Ovary (tissue), 7 donors: ENCODE measurements at regions not wholly inside any gene's neighbourhood (a gene's known extent, or its start where the extent isn't known, plus 50 kb on each side); places are given as distances from the start of the nearest gene placed in this dataset.

Experiments
- DNase-seq, 5 donors: peaks; one replicate each; pipeline ENCODE4 v3.0.0-alpha.2; 2019 to 2020
- H3K27ac ChIP-seq, 2 donors: fragments of 200-600 bp; one replicate each; pipeline versions ENCODE4 v1.5.1 to v1.8.0; 2019 to 2022
- H3K27me3 ChIP-seq: fragments of 200-600 bp; one replicate; pipeline ENCODE4 v1.8.0; 2022
- H3K36me3 ChIP-seq: fragments of 200-600 bp; sonication (generic); one replicate; pipeline ENCODE4 v1.5.1; 2019
- H3K4me1 ChIP-seq: one replicate; pipeline ENCODE4 v1.8.1; 2013; ENCODE audit warnings: mild to moderate bottlenecking, moderate library complexity; ENCODE audit not compliant: insufficient read depth
- H3K4me3 ChIP-seq: fragments of 200-600 bp; sonication (generic); one replicate; pipeline ENCODE4 v1.5.1; 2017
- H3K9me3 ChIP-seq, 2 donors: fragments of 200-600 bp in 1 of 2; sonication (generic) in 1 of 2; one replicate each; pipeline versions ENCODE4 v1.5.1 to v1.8.1; 2013 to 2019; ENCODE audit warnings: mild to moderate bottlenecking in 1 of 2, moderate library complexity in 1 of 2
- CTCF ChIP-seq, 3 donors: fragments of 450-650 bp in 2 of 3; fragments of 200-600 bp in 1 of 3; IDR thresholded peaks; one replicate each; pipeline versions ENCODE4 v1.5.1 to v1.8.0; 2016 to 2022; ENCODE audit warnings: antibody characterized with exemption in 3 of 3, mild to moderate bottlenecking in 1 of 3
- EP300 ChIP-seq: sonication (generic); formaldehyde crosslinking; IDR thresholded peaks from one replicate; pipeline ENCODE4 v1.6.1; 2017; ENCODE audit warnings: antibody characterized with exemption
- POLR2A ChIP-seq: fragments of 450-650 bp; IDR thresholded peaks from one replicate; pipeline ENCODE4 v1.6.1; 2017; ENCODE audit warnings: antibody characterized with exemption, mild to moderate bottlenecking, moderate library complexity
- WGBS, 3 donors: extraction: QIAGEN DNeasy Blood & Tissue Kit in 1 of 3; methylation state at CpG; one replicate each; pipeline versions ENCODE4 v1.1.5 to v1.1.7; 2013 to 2017; 5-methylcytosine and 5-hydroxymethylcytosine counted together
- intact Hi-C, 4 donors: fragments of 100-400 bp; cut with DNase I; formaldehyde crosslinking; loops; one replicate each; pipeline versions ENCODE4 v1.11.0 to v1.15.1; 2022 to 2023
- donor health status: DM: no; HTN: no; CAD: no; lungs with moderate emphysema.
- donor health status: DM: no; HTN: no; CAD: no.
- donor health status: Bipolar disorder and iron deficiency.
- donor health status: DM: no; HTN: no; CAD: no.
- donor health status: DM: yes; HTN: yes; CAD: no.

DNA sequence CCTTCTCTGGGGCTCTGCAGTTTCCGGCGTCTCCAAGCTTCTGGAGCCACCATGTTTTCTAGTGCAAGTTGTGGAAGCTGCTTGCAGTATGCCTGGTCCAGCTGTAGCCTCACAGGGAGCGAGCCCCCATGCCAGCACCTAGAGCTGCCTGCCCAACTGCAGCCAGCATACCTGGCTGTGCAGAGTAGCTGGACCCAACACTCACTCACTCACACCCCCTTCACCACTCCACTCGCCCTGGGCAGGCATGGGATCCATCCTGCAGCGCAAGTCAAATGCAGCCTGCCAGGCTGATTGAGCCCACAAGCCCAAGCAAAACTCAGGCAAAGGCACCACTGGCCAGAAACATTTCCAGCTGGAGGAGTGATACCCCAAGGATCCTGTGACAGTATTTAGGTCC, 797.3 kb downstream of the SLC16A7 start:
- no peak for TF ChIP-seq POLR2A
- no peak for TF ChIP-seq EP300
- no peak for TF ChIP-seq CTCF (IDR thresholded peaks at IDR 0.05)
- H3K4me1 ChIP-seq, result no peaks in the 10 kb centered on the region
- intact Hi-C loops, result no loop called here
- DNase-seq, result no peak
- H3K9me3 ChIP-seq, result no peaks in the 10 kb centered on the region
- no peak overlapping the region for H3K27ac ChIP-seq
- H3K27me3 ChIP-seq, result no peaks in the 10 kb centered on the region
- 83 to 89% (median 87%) methylated on average over 5 of the region's 5 CpGs for WGBS, 3 donors
- H3K4me3 ChIP-seq, result no peak overlapping the region
- no peaks in the 10 kb centered on the region for H3K36me3 ChIP-seq

DNA sequence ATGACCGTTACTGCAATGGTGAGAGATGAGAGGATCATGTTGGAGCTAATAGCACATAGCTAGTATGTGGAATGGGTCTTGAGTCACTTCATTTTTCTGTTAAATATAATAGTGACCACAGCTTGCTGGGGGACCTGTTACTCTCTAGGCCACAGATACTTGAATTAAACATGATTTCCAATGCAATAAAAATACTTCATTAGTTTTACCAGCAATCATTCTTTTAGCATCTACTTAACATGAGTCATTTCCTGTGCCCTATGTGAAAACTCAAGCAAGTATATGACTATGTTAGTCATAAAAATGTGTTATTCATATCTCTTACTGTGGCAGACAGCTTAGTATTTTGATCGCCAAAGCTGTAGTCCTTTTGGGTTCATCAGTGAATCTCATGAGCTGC, 798.8 kb downstream of the SLC16A7 start:
- intact Hi-C loops, result no loop called here
- H3K27me3 ChIP-seq, result no peaks in the 10 kb centered on the region
- TF ChIP-seq POLR2A (no peak), EP300 (no peak), CTCF (IDR thresholded peaks at IDR 0.05) (no peak)

GRCh38 chr12:60398547-60398946, 802.7 kb downstream of the SLC16A7 start:
- DNase-seq, result no peak
- no peak for TF ChIP-seq POLR2A
- TF ChIP-seq CTCF (IDR thresholded peaks at IDR 0.05), result no peak
- TF ChIP-seq EP300, result no peak
- Histone ChIP-seq H3K9me3 (no peaks in the 10 kb centered on the region), H3K27me3 (no peaks in the 10 kb centered on the region), H3K36me3 (no peaks in the 10 kb centered on the region), H3K4me3 (no peak overlapping the region), H3K27ac (no peak overlapping the region), H3K4me1 (no peaks in the 10 kb centered on the region)
- intact Hi-C loops, result no loop called here
- WGBS, 3 donors, result 49 to 64% (median 53%) methylated on average over 1 of the region's 1 CpG

More for the DNA sequence above, 798.8 kb downstream of the SLC16A7 start:
- no peak overlapping the region for H3K27ac ChIP-seq
- no peaks in the 10 kb centered on the region for H3K4me1 ChIP-seq
- DNase-seq, result no peak
- H3K36me3 ChIP-seq, result no peaks in the 10 kb centered on the region
- H3K9me3 ChIP-seq, result no peaks in the 10 kb centered on the region
- 86 to 90% (median 88%) methylated on average over 2 of the region's 2 CpGs for WGBS, 3 donors
- no peak overlapping the region for H3K4me3 ChIP-seq

DNA sequence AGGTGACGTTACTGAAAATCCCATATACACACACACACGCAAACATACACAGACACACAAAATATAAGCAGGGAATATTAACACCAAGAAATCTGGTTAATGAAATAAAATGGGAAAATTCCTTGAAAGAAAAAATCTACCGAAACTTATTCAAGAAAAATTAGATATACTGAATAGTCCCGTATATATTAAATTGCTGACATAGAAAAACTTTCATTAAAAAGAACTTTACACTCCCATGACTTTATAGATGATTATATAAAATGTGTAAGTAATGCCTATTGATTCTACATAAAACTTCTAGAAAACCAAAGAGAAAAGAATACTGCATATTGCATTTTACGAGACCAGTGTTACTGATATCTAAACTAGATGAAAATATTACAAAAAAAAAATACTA, 803.2 kb downstream of the SLC16A7 start:
- TF ChIP-seq POLR2A (no peak), CTCF (IDR thresholded peaks at IDR 0.05) (no peak), EP300 (no peak)
- Histone ChIP-seq H3K4me3 (no peak overlapping the region), H3K27ac (no peak overlapping the region), H3K9me3 (no peaks in the 10 kb centered on the region), H3K27me3 (no peaks in the 10 kb centered on the region), H3K4me1 (no peaks in the 10 kb centered on the region), H3K36me3 (no peaks in the 10 kb centered on the region)
- DNase-seq, result no peak
- 93 to 96% (median 95%) methylated on average over 5 of the region's 5 CpGs for WGBS, 3 donors
- intact Hi-C loops, result no loop called here

DNA sequence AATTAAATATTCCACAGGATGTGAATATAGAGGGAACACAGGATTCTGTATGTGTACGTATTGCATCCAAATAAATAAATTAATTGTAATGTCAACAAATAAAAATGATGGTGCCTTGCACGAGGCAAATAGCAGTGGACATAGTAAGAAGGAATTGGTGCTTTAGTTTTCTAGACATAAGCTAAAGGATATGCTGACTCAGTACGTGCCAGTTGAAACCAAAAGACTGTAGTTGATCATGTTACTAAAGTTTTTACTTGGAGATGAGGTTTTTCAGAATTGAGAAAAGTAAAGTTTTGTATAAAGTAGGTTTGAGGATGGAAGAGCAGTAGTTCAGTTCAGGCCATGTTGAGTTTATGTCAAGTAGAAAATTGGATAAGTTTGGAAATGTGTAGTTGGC, 807.2 kb downstream of the SLC16A7 start:
- no peak overlapping the region for H3K4me3 ChIP-seq
- intact Hi-C loops, result no loop called here
- TF ChIP-seq CTCF (IDR thresholded peaks at IDR 0.05) (no peak), POLR2A (no peak), EP300 (no peak)

More for the DNA sequence above, 807.2 kb downstream of the SLC16A7 start:
- H3K36me3 ChIP-seq, result no peaks in the 10 kb centered on the region
- no peaks in the 10 kb centered on the region for H3K4me1 ChIP-seq
- DNase-seq, result no peak
- H3K9me3 ChIP-seq, result no peaks in the 10 kb centered on the region
- no peak overlapping the region for H3K27ac ChIP-seq
- 77 to 83% (median 82%) methylated on average over 3 of the region's 3 CpGs for WGBS, 3 donors
- H3K27me3 ChIP-seq, result no peaks in the 10 kb centered on the region
